Endothelial cell of umbilical vein (primary cell): ENCODE measurements at regions not wholly inside any gene's neighbourhood (a gene's known extent, or its start where the extent isn't known, plus 50 kb on each side); places are given as distances from the start of the nearest gene placed in this dataset.

ENCODE experiments used
- CTCF ChIP-seq, 2 donors: IDR thresholded peaks; 1 replicate in 1 of 2; 2 replicates in 1 of 2; pipeline ENCODE4 v1.5.1; 2011; ENCODE audit warnings: low read length in 2 of 2, mild to moderate bottlenecking in 2 of 2, moderate library complexity in 2 of 2, control low read depth in 1 of 2, inconsistent platforms in 1 of 2, low read depth in 1 of 2; ENCODE audit not compliant: insufficient read depth in 1 of 2; ENCODE audit errors: extremely low read depth in 1 of 2
- EZH2 ChIP-seq: IDR thresholded peaks from 2 replicates; pipeline ENCODE4 v1.6.1; 2012; ENCODE audit warnings: borderline replicate concordance, low read depth, mild to moderate bottlenecking, moderate library complexity, low read length, inconsistent platforms; ENCODE audit not compliant: severe bottlenecking
- GATA2 ChIP-seq: IDR thresholded peaks from 2 replicates; pipeline ENCODE4 v1.7.0; 2011; ENCODE audit warnings: low read depth, mild to moderate bottlenecking, moderate library complexity, mixed read lengths, low read length; ENCODE audit not compliant: insufficient read length, insufficient read depth
- MAX ChIP-seq: IDR thresholded peaks from 2 replicates; pipeline ENCODE4 v1.6.1; 2011; ENCODE audit not compliant: insufficient read depth, insufficient read length
- MYC ChIP-seq: IDR thresholded peaks from one replicate; pipeline ENCODE4 v1.6.1; 2011; ENCODE audit warnings: mild to moderate bottlenecking, low read depth, low read length
- POLR2A ChIP-seq: IDR thresholded peaks from 2 replicates; pipeline ENCODE4 v1.6.1; 2012; ENCODE audit warnings: low read depth, mild to moderate bottlenecking, control low read depth, low read length
- POLR2AphosphoS5 ChIP-seq: IDR thresholded peaks from 2 replicates; pipeline ENCODE4 v1.6.1; 2012; ENCODE audit warnings: low read depth, mild to moderate bottlenecking, control low read depth, low read length, moderate library complexity; ENCODE audit not compliant: insufficient read depth

GRCh38 chr5:126716861-126717260, 60.1 kb upstream of the LMNB1 start:
- TF ChIP-seq CTCF (IDR thresholded peaks at IDR 0.05; ENCODE audit: extremely low read depth in 1 of 2, insufficient read depth in 1 of 2, low read depth in 1 of 2, low read length in 2 of 2) (no peak), POLR2AphosphoS5 (no peak), GATA2 (no peak), MYC (no peak), POLR2A (no peak), EZH2 (no peak), MAX (no peak)
